ENCODE measurements at regions not wholly inside any gene's neighbourhood (a gene's known extent, or its start where the extent isn't known, plus 50 kb on each side); places are given as distances from the start of the nearest gene placed in this dataset.

GRCh38 chr14:31944256-31945073, 132.6 kb upstream of the ARHGAP5 start:
- H3K9me2 ChIP-seq (replicated peaks; ENCODE audit: insufficient read depth, low read length), result no peaks in the 10 kb centered on the region
- no peak overlapping the region for H3K4me3 ChIP-seq (ENCODE audit: insufficient read depth, low read length, poor library complexity, severe bottlenecking)
- H3K27ac ChIP-seq (ENCODE audit: low read depth, low read length), result no peak overlapping the region
- no peak overlapping the region for H3K9ac ChIP-seq (ENCODE audit: low read length)
- no peaks in the 10 kb centered on the region for H4K20me1 ChIP-seq (ENCODE audit: low read depth, low read length)
- TF ChIP-seq EZH2phosphoT487 (conservative IDR thresholded peaks at IDR 0.05; ENCODE audit: low read length), result no peak
- TF ChIP-seq CTCF (IDR thresholded peaks at IDR 0.05; ENCODE audit: insufficient read depth, low read length, poor library complexity, severe bottlenecking), result no peak
- H3F3A ChIP-seq (ENCODE audit: insufficient read depth), result no peaks in the 10 kb centered on the region
- no peaks in the 10 kb centered on the region for H3K79me2 ChIP-seq (ENCODE audit: insufficient read depth, low read length)
- H3K36me3 ChIP-seq (ENCODE audit: low read length), result no peaks in the 10 kb centered on the region
- H3K4me2 ChIP-seq (ENCODE audit: low read depth, low read length, poor library complexity, severe bottlenecking), result no peak overlapping the region
- no peaks in the 10 kb centered on the region for H3K9me3 ChIP-seq (ENCODE audit: insufficient read depth, low read length)
- no peaks in the 10 kb centered on the region for H3K27me3 ChIP-seq (ENCODE audit: low read length)
- no peak overlapping the region for H2AFZ ChIP-seq (ENCODE audit: low read depth, low read length, severe bottlenecking)

GRCh38 chr14:31945074-31945613, 132.0 kb upstream of the ARHGAP5 start:
- Histone ChIP-seq H3K9me2 (replicated peaks; ENCODE audit: insufficient read depth, low read length) (no peaks in the 10 kb centered on the region), H3K79me2 (ENCODE audit: insufficient read depth, low read length) (no peaks in the 10 kb centered on the region), H3K4me3 (ENCODE audit: insufficient read depth, low read length, poor library complexity, severe bottlenecking) (no peak overlapping the region), H3K36me3 (ENCODE audit: low read length) (no peaks in the 10 kb centered on the region), H3K27ac (ENCODE audit: low read depth, low read length) (no peak overlapping the region), H4K20me1 (ENCODE audit: low read depth, low read length) (no peaks in the 10 kb centered on the region), H2AFZ (ENCODE audit: low read depth, low read length, severe bottlenecking) (no peak overlapping the region), H3K9me3 (ENCODE audit: insufficient read depth, low read length) (no peaks in the 10 kb centered on the region), H3K9ac (ENCODE audit: low read length) (no peak overlapping the region), H3F3A (ENCODE audit: insufficient read depth) (no peaks in the 10 kb centered on the region), H3K4me2 (ENCODE audit: low read depth, low read length, poor library complexity, severe bottlenecking) (no peak overlapping the region), H3K27me3 (ENCODE audit: low read length) (no peaks in the 10 kb centered on the region)
- TF ChIP-seq EZH2phosphoT487 (conservative IDR thresholded peaks at IDR 0.05; ENCODE audit: low read length), result no peak
- no peak for TF ChIP-seq CTCF (IDR thresholded peaks at IDR 0.05; ENCODE audit: insufficient read depth, low read length, poor library complexity, severe bottlenecking)

- Histone ChIP-seq H3F3A (ENCODE audit: insufficient read depth) (no peaks in the 10 kb centered on the region), H2AFZ (ENCODE audit: low read depth, low read length, severe bottlenecking) (no peak overlapping the region), H3K9me3 (ENCODE audit: insufficient read depth, low read length) (no peaks in the 10 kb centered on the region), H4K20me1 (ENCODE audit: low read depth, low read length) (no peaks in the 10 kb centered on the region), H3K9ac (ENCODE audit: low read length) (no peak overlapping the region), H3K27me3 (ENCODE audit: low read length) (no peaks in the 10 kb centered on the region), H3K79me2 (ENCODE audit: insufficient read depth, low read length) (no peaks in the 10 kb centered on the region), H3K4me2 (ENCODE audit: low read depth, low read length, poor library complexity, severe bottlenecking) (no peak overlapping the region), H3K36me3 (ENCODE audit: low read length) (no peaks in the 10 kb centered on the region), H3K9me2 (replicated peaks; ENCODE audit: insufficient read depth, low read length) (no peaks in the 10 kb centered on the region), H3K27ac (ENCODE audit: low read depth, low read length) (no peak overlapping the region), H3K4me3 (ENCODE audit: insufficient read depth, low read length, poor library complexity, severe bottlenecking) (no peak overlapping the region)
- TF ChIP-seq CTCF (IDR thresholded peaks at IDR 0.05; ENCODE audit: insufficient read depth, low read length, poor library complexity, severe bottlenecking) (no peak), EZH2phosphoT487 (conservative IDR thresholded peaks at IDR 0.05; ENCODE audit: low read length) (no peak)
Observed at GRCh38 chr14:31945701-31946100, 131.4 kb upstream of the ARHGAP5 start.

All from SU-DHL-6 (cell line).